ENCODE measurements at regions not wholly inside any gene's neighbourhood (a gene's known extent, or its start where the extent isn't known, plus 50 kb on each side); places are given as distances from the start of the nearest gene placed in this dataset.

DNA sequence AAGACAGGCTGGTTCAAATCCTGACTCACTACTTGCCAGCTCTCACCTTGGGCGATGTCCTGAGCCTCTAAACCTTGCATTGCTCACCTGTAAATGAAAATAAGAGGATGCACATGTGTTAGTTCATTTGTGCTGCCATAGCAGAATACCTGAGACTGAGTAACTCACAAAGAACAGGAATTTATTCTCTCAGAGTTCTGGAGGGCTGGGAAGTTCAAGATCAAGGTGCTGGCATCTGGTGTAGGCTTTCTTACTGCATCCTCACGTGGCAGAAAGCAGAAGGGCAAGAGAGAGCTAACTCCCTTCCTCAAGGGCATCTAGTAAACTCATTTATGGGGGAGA is 222.7 kb downstream of the MTHFS start:
- H3K4me2 ChIP-seq (ENCODE audit: insufficient read depth, low read length, poor library complexity, severe bottlenecking), result no peak overlapping the region

DNA sequence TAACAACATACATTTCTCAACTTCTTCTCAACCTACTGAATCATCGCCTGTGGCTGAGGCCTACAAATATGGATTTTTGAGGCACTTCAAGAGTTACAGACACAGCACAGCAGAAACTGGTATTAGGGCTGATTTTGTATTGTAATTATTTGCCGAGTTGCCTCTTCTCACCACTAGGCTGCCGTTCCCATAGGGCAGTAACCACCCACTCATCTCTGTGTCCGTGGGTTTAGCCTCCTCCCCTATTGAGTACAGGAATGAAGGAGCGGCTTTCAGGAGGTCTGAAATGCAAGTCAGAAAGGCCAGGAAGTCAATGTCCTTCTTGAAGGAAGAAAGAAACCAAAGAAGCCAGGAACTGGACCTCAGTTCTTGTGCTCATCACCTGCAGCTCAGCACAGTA is 220.8 kb downstream of the MTHFS start:
- no peaks in the 10 kb centered on the region for H3K79me1 ChIP-seq (ENCODE audit: low read depth, low read length)
- H2AK5ac ChIP-seq (ENCODE audit: low read depth, low read length), result no peak overlapping the region
- H4K8ac ChIP-seq (ENCODE audit: low read depth, low read length), result no peak overlapping the region
- H2BK120ac ChIP-seq (ENCODE audit: low read depth, low read length), result no peak overlapping the region
- H2BK15ac ChIP-seq (ENCODE audit: low read length), result no peak overlapping the region
- H3K18ac ChIP-seq (ENCODE audit: low read length), result no peak overlapping the region
- H3K4me3 ChIP-seq (ENCODE audit: low read length in 2 of 2), result no peak overlapping the region
- no peaks in the 10 kb centered on the region for H3K9me3 ChIP-seq (replicated peaks in 1 of 2; ENCODE audit: control insufficient read depth in 2 of 2, insufficient read depth in 1 of 2, low read depth in 1 of 2, low read length in 2 of 2)
- H3K4me1 ChIP-seq (ENCODE audit: control insufficient read depth in 2 of 2, insufficient read depth in 1 of 2, low read depth in 1 of 2, low read length in 2 of 2), result peaks cover 6 to 11% of the 10 kb centered on the region in 2 donors
- no peak overlapping the region for H3K9ac ChIP-seq (ENCODE audit: low read depth, low read length, poor library complexity)
- no peak overlapping the region for H4K91ac ChIP-seq (ENCODE audit: low read depth, low read length, poor library complexity)
- H2AFZ ChIP-seq (ENCODE audit: low read length), result no peak overlapping the region
- H2BK5ac ChIP-seq (ENCODE audit: low read length), result no peak overlapping the region
- H3K27ac ChIP-seq (replicated peaks; ENCODE audit: low read length), result no peak overlapping the region
- H3K4me2 ChIP-seq (ENCODE audit: insufficient read depth, low read length, poor library complexity, severe bottlenecking), result no peak overlapping the region
- no peaks in the 10 kb centered on the region for H3K27me3 ChIP-seq (ENCODE audit: control insufficient read depth in 3 of 3, insufficient read depth in 3 of 3, low read depth in 1 of 3, low read length in 3 of 3)
- no peak overlapping the region for H3K23ac ChIP-seq (ENCODE audit: low read depth, low read length, poor library complexity)
- H2BK12ac ChIP-seq (ENCODE audit: low read length), result no peak overlapping the region
- no peak overlapping the region for H3K4ac ChIP-seq (ENCODE audit: low read length)
- DNase-seq (ENCODE audit: low spot score), result no peak
- H3K36me3 ChIP-seq (replicated peaks in 1 of 2; ENCODE audit: control insufficient read depth in 2 of 2, insufficient read depth in 2 of 2, low read length in 2 of 2), result no peaks in the 10 kb centered on the region
- no peak overlapping the region for H3K14ac ChIP-seq (ENCODE audit: low read length)
- WGBS, 2 donors (ENCODE audit: extremely low coverage in 2 of 2, insufficient read length in 2 of 2, insufficient replicate concordance in 1 of 2), result no CpG with 5 or more reads among the region's 5 CpGs

More for the DNA sequence above, 222.7 kb downstream of the MTHFS start:
- DNase-seq (ENCODE audit: low spot score), result no peak
- no peak overlapping the region for H3K4ac ChIP-seq (ENCODE audit: low read length)
- no peak overlapping the region for H3K27ac ChIP-seq (replicated peaks; ENCODE audit: low read length)
- WGBS, 2 donors (ENCODE audit: extremely low coverage in 2 of 2, insufficient read length in 2 of 2, insufficient replicate concordance in 1 of 2), result no CpG with 5 or more reads among the region's 2 CpGs
- no peak overlapping the region for H2AFZ ChIP-seq (ENCODE audit: low read length)
- no peaks in the 10 kb centered on the region for H3K9me3 ChIP-seq (replicated peaks in 1 of 2; ENCODE audit: control insufficient read depth in 2 of 2, insufficient read depth in 1 of 2, low read depth in 1 of 2, low read length in 2 of 2)
- no peak overlapping the region for H3K18ac ChIP-seq (ENCODE audit: low read length)
- H3K36me3 ChIP-seq (replicated peaks in 1 of 2; ENCODE audit: control insufficient read depth in 2 of 2, insufficient read depth in 2 of 2, low read length in 2 of 2), result no peaks in the 10 kb centered on the region
- H3K79me1 ChIP-seq (ENCODE audit: low read depth, low read length), result no peaks in the 10 kb centered on the region
- H4K8ac ChIP-seq (ENCODE audit: low read depth, low read length), result no peak overlapping the region
- H3K4me3 ChIP-seq (ENCODE audit: low read length in 2 of 2), result no peak overlapping the region
- H2BK5ac ChIP-seq (ENCODE audit: low read length), result no peak overlapping the region
- no peaks in the 10 kb centered on the region for H3K27me3 ChIP-seq (ENCODE audit: control insufficient read depth in 3 of 3, insufficient read depth in 3 of 3, low read depth in 1 of 3, low read length in 3 of 3)
- H3K14ac ChIP-seq (ENCODE audit: low read length), result no peak overlapping the region
- H2BK120ac ChIP-seq (ENCODE audit: low read depth, low read length), result no peak overlapping the region
- H2AK5ac ChIP-seq (ENCODE audit: low read depth, low read length), result no peak overlapping the region
- no peak overlapping the region for H3K9ac ChIP-seq (ENCODE audit: low read depth, low read length, poor library complexity)
- no peak overlapping the region for H2BK12ac ChIP-seq (ENCODE audit: low read length)
- H3K23ac ChIP-seq (ENCODE audit: low read depth, low read length, poor library complexity), result no peak overlapping the region
- H2BK15ac ChIP-seq (ENCODE audit: low read length), result no peak overlapping the region
- no peak overlapping the region for H4K91ac ChIP-seq (ENCODE audit: low read depth, low read length, poor library complexity)
- H3K4me1 ChIP-seq (ENCODE audit: control insufficient read depth in 2 of 2, insufficient read depth in 1 of 2, low read depth in 1 of 2, low read length in 2 of 2), result peaks cover 0 to 4% of the 10 kb centered on the region in 2 donors

DNA sequence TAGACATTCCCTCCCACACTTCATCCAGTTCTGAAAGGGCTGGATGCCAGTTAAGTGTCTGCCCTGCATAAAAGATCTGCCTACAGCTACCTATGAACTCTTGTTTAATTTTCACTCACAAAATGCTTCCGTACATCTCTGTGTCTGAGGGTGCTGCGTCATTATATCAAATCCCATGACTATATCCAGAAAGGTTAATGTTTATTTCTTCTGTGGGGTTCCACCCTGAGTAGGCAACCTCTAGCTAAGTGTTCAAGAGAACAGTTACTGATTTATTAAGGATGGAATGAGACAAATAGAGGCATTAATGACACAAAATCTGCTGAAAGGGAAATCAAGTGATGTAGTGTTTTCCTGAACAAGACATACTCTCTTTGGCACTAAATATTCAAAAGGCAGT is 220.2 kb downstream of the MTHFS start:
- no peak overlapping the region for H3K4me3 ChIP-seq (ENCODE audit: low read length in 2 of 2)
- no peak overlapping the region for H4K8ac ChIP-seq (ENCODE audit: low read depth, low read length)
- peaks cover 7 to 15% of the 10 kb centered on the region in 2 donors for H3K4me1 ChIP-seq (ENCODE audit: control insufficient read depth in 2 of 2, insufficient read depth in 1 of 2, low read depth in 1 of 2, low read length in 2 of 2)
- no peak overlapping the region for H4K91ac ChIP-seq (ENCODE audit: low read depth, low read length, poor library complexity)
- no peak overlapping the region for H3K18ac ChIP-seq (ENCODE audit: low read length)
- H3K9ac ChIP-seq (ENCODE audit: low read depth, low read length, poor library complexity), result no peak overlapping the region
- WGBS, 2 donors (ENCODE audit: extremely low coverage in 2 of 2, insufficient read length in 2 of 2, insufficient replicate concordance in 1 of 2), result no CpG with 5 or more reads among the region's 2 CpGs
- H3K4ac ChIP-seq (ENCODE audit: low read length), result no peak overlapping the region
- no peak overlapping the region for H3K23ac ChIP-seq (ENCODE audit: low read depth, low read length, poor library complexity)
- no peaks in the 10 kb centered on the region for H3K36me3 ChIP-seq (replicated peaks in 1 of 2; ENCODE audit: control insufficient read depth in 2 of 2, insufficient read depth in 2 of 2, low read length in 2 of 2)
- no peak overlapping the region for H3K27ac ChIP-seq (replicated peaks; ENCODE audit: low read length)
- H2BK15ac ChIP-seq (ENCODE audit: low read length), result no peak overlapping the region
- H2BK5ac ChIP-seq (ENCODE audit: low read length), result no peak overlapping the region
- H3K14ac ChIP-seq (ENCODE audit: low read length), result no peak overlapping the region
- H2AK5ac ChIP-seq (ENCODE audit: low read depth, low read length), result no peak overlapping the region
- H3K4me2 ChIP-seq (ENCODE audit: insufficient read depth, low read length, poor library complexity, severe bottlenecking), result no peak overlapping the region
- DNase-seq (ENCODE audit: low spot score), result no peak
- no peaks in the 10 kb centered on the region for H3K9me3 ChIP-seq (replicated peaks in 1 of 2; ENCODE audit: control insufficient read depth in 2 of 2, insufficient read depth in 1 of 2, low read depth in 1 of 2, low read length in 2 of 2)
- no peaks in the 10 kb centered on the region for H3K27me3 ChIP-seq (ENCODE audit: control insufficient read depth in 3 of 3, insufficient read depth in 3 of 3, low read depth in 1 of 3, low read length in 3 of 3)
- no peaks in the 10 kb centered on the region for H3K79me1 ChIP-seq (ENCODE audit: low read depth, low read length)
- no peak overlapping the region for H2AFZ ChIP-seq (ENCODE audit: low read length)
- H2BK12ac ChIP-seq (ENCODE audit: low read length), result no peak overlapping the region
- no peak overlapping the region for H2BK120ac ChIP-seq (ENCODE audit: low read depth, low read length)

DNA sequence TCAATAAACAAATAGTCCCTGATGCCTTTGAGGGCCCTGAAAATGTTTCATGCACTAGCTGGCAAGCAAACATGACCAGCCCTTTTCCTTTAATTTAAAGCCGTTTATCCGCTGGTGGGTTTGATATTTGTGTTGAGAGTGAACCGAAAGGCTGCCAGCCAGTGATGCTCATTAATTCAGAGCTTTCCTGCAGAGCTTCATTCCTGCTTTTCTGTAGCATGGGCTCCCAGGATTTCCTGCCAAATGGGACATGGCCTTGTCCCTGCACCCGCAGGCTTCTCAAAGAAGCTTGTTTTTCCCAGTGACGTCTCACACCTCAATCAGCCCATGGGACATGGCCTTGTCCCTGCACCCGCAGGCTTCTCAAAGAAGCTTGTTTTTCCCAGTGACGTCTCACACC is 219.6 kb downstream of the MTHFS start:
- Histone ChIP-seq H3K36me3 (replicated peaks in 1 of 2; ENCODE audit: control insufficient read depth in 2 of 2, insufficient read depth in 2 of 2, low read length in 2 of 2) (no peaks in the 10 kb centered on the region), H2AFZ (ENCODE audit: low read length) (peak overlapping the region; percentile 51), H3K4me3 (ENCODE audit: low read length in 2 of 2) (no peak overlapping the region), H3K4me1 (ENCODE audit: control insufficient read depth in 2 of 2, insufficient read depth in 1 of 2, low read depth in 1 of 2, low read length in 2 of 2) (peaks cover 7 to 15% of the 10 kb centered on the region in 2 donors), H3K4ac (ENCODE audit: low read length) (no peak overlapping the region), H3K9me3 (replicated peaks in 1 of 2; ENCODE audit: control insufficient read depth in 2 of 2, insufficient read depth in 1 of 2, low read depth in 1 of 2, low read length in 2 of 2) (no peaks in the 10 kb centered on the region), H4K91ac (ENCODE audit: low read depth, low read length, poor library complexity) (no peak overlapping the region), H2BK120ac (ENCODE audit: low read depth, low read length) (no peak overlapping the region), H2BK5ac (ENCODE audit: low read length) (no peak overlapping the region), H4K8ac (ENCODE audit: low read depth, low read length) (no peak overlapping the region), H2AK5ac (ENCODE audit: low read depth, low read length) (no peak overlapping the region), H3K27me3 (ENCODE audit: control insufficient read depth in 3 of 3, insufficient read depth in 3 of 3, low read depth in 1 of 3, low read length in 3 of 3) (no peaks in the 10 kb centered on the region), H3K18ac (ENCODE audit: low read length) (no peak overlapping the region), H2BK12ac (ENCODE audit: low read length) (no peak overlapping the region), H3K14ac (ENCODE audit: low read length) (no peak overlapping the region), H2BK15ac (ENCODE audit: low read length) (no peak overlapping the region), H3K23ac (ENCODE audit: low read depth, low read length, poor library complexity) (no peak overlapping the region), H3K27ac (replicated peaks; ENCODE audit: low read length) (no peak overlapping the region), H3K9ac (ENCODE audit: low read depth, low read length, poor library complexity) (no peak overlapping the region), H3K79me1 (ENCODE audit: low read depth, low read length) (no peaks in the 10 kb centered on the region), H3K4me2 (ENCODE audit: insufficient read depth, low read length, poor library complexity, severe bottlenecking) (no peak overlapping the region)
- WGBS, 2 donors (ENCODE audit: extremely low coverage in 2 of 2, insufficient read length in 2 of 2, insufficient replicate concordance in 1 of 2), result no CpG with 5 or more reads among the region's 7 CpGs
- DNase-seq (ENCODE audit: low spot score), result no peak
